ENCODE measurements at regions not wholly inside any gene's neighbourhood (a gene's known extent, or its start where the extent isn't known, plus 50 kb on each side); places are given as distances from the start of the nearest gene placed in this dataset.

GRCh38 chr2:45191146-45191863 is 182.1 kb upstream of the SIX2 start:
- H3K9me3 ChIP-seq: no peaks in the 10 kb centered on the region
- no peak overlapping the region for H3K27ac ChIP-seq
- no peak for TF ChIP-seq CTCF (IDR thresholded peaks at IDR 0.05)
- no peak for TF ChIP-seq POLR2A (IDR thresholded peaks at IDR 0.05)
- H3K4me3 ChIP-seq: no peak overlapping the region
- no peaks in the 10 kb centered on the region for H3K36me3 ChIP-seq
- H3K27me3 ChIP-seq: no peaks in the 10 kb centered on the region
- no peak for DNase-seq
- no peaks in the 10 kb centered on the region for H3K4me1 ChIP-seq (ENCODE audit: insufficient read depth)
- WGBS, 3 donors: 59 to 72% (median 70%) methylated on average over 16 of the region's 16 CpGs
- intact Hi-C loops (cut with DNase I): no loop called here

GRCh38 chr2:45190481-45190942 is 181.3 kb upstream of the SIX2 start:
- Histone ChIP-seq H3K9me3 (no peaks in the 10 kb centered on the region), H3K4me3 (no peak overlapping the region), H3K4me1 (ENCODE audit: insufficient read depth) (no peaks in the 10 kb centered on the region), H3K27ac (no peak overlapping the region), H3K36me3 (no peaks in the 10 kb centered on the region), H3K27me3 (no peaks in the 10 kb centered on the region)
- TF ChIP-seq CTCF (IDR thresholded peaks at IDR 0.05): no peak
- no peak for TF ChIP-seq POLR2A (IDR thresholded peaks at IDR 0.05)
- no peak for TF ChIP-seq EP300 (IDR thresholded peaks at IDR 0.05)
- no peak for DNase-seq
- intact Hi-C loops (cut with DNase I): no loop called here
- WGBS, 3 donors: 80 to 91% (median 84%) methylated on average over 8 of the region's 8 CpGs

- H3K9me3 ChIP-seq: no peaks in the 10 kb centered on the region
- no peaks in the 10 kb centered on the region for H3K36me3 ChIP-seq
- intact Hi-C loops (cut with DNase I): no loop called here
- DNase-seq: no peak
- no peak overlapping the region for H3K4me3 ChIP-seq
- TF ChIP-seq POLR2A (IDR thresholded peaks at IDR 0.05): no peak
- no peak for TF ChIP-seq EP300 (IDR thresholded peaks at IDR 0.05)
- no peak for TF ChIP-seq CTCF (IDR thresholded peaks at IDR 0.05)
- H3K4me1 ChIP-seq (ENCODE audit: insufficient read depth): no peaks in the 10 kb centered on the region
- H3K27ac ChIP-seq: no peak overlapping the region
- no peaks in the 10 kb centered on the region for H3K27me3 ChIP-seq
- WGBS, 3 donors: 70 to 78% (median 76%) methylated on average over 5 of the region's 5 CpGs
Observed at GRCh38 chr2:45184606-45185005, 175.4 kb upstream of the SIX2 start.

- no peak overlapping the region for H3K27ac ChIP-seq
- H3K36me3 ChIP-seq: no peaks in the 10 kb centered on the region
- no peaks in the 10 kb centered on the region for H3K27me3 ChIP-seq
- no peaks in the 10 kb centered on the region for H3K4me1 ChIP-seq (ENCODE audit: insufficient read depth)
- no peaks in the 10 kb centered on the region for H3K9me3 ChIP-seq
- TF ChIP-seq EP300 (IDR thresholded peaks at IDR 0.05): no peak
- no peak for TF ChIP-seq POLR2A (IDR thresholded peaks at IDR 0.05)
- TF ChIP-seq CTCF (IDR thresholded peaks at IDR 0.05): no peak
- H3K4me3 ChIP-seq: no peak overlapping the region
- DNase-seq: no peak
- intact Hi-C loops (cut with DNase I): no loop called here
- WGBS, 3 donors: 59 to 76% (median 62%) methylated on average over 6 of the region's 6 CpGs
Observed at GRCh38 chr2:45182667-45183295, 173.5 kb upstream of the SIX2 start.

Measured in ovary (tissue), 7 donors.